ENCODE measurements at regions not wholly inside any gene's neighbourhood (a gene's known extent, or its start where the extent isn't known, plus 50 kb on each side); places are given as distances from the start of the nearest gene placed in this dataset.

DNA sequence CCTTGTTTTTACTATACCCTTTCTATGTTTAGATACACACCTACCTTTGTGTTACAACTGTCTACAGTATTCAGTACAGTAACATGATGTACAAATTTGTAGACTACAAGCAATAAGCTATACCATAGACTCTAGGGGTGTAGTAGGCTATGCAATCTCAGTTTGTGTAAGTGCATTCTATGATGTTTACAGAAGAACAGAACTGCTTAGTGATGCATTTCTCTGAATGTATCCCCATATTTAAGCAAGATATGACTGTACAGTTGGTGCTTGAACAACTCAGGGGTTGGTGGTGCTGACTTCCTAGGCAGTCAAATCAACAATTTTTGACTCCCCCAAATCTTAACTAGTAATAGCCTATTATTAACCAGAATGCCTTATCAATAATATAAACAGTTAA is 467.1 kb upstream of the TGFBR2 start:
- TF ChIP-seq, protein P1, sequence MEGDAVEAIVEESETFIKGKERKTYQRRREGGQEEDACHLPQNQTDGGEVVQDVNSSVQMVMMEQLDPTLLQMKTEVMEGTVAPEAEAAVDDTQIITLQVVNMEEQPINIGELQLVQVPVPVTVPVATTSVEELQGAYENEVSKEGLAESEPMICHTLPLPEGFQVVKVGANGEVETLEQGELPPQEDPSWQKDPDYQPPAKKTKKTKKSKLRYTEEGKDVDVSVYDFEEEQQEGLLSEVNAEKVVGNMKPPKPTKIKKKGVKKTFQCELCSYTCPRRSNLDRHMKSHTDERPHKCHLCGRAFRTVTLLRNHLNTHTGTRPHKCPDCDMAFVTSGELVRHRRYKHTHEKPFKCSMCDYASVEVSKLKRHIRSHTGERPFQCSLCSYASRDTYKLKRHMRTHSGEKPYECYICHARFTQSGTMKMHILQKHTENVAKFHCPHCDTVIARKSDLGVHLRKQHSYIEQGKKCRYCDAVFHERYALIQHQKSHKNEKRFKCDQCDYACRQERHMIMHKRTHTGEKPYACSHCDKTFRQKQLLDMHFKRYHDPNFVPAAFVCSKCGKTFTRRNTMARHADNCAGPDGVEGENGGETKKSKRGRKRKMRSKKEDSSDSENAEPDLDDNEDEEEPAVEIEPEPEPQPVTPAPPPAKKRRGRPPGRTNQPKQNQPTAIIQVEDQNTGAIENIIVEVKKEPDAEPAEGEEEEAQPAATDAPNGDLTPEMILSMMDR (IDR thresholded peaks at IDR 0.05): no peak
- no peak for TF ChIP-seq POLR2A (IDR thresholded peaks at IDR 0.05)
- no peak for TF ChIP-seq EP300 (IDR thresholded peaks at IDR 0.05)
